Dedifferentiated amniotic fluid mesenchymal stem cell (primary cell): ENCODE measurements at regions not wholly inside any gene's neighbourhood (a gene's known extent, or its start where the extent isn't known, plus 50 kb on each side); places are given as distances from the start of the nearest gene placed in this dataset.
A peak's percentile ranks its signal among the peaks of the same experiment; 100 is the strongest.
"Not testable (repeated sequence)": the region's sequence is repeated elsewhere in the genome, so short reads cannot be mapped to it uniquely, and the experiment has no call there.

Source experiments
- DNase-seq: peaks from one replicate; pipeline ENCODE4 v3.0.0-alpha.2; 2016; ENCODE audit errors: extremely low spot score

- no peak for DNase-seq
Observed at GRCh38 chr12:60235261-60235660, 639.4 kb downstream of the SLC16A7 start.

DNA sequence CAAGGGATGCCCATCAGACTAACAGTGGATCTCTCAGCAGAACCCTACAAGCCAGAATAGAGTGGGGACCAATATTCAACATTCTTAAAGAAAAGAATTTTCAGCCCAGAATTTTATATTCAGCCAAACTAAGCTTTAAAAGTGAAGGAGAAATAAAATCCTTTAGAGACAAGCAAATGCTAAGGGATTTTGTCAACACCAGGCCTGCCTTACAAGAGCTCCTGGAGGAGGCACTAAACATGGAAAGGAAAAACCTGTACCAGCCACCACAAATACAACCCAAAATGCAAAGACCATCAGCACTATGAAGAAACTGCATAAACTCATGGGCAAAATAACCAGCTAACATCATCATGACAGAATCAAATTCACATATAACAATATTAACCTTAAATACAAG is 640.6 kb downstream of the SLC16A7 start:
- DNase-seq = not testable (repeated sequence)

- no peak for DNase-seq
Observed at GRCh38 chr12:60240891-60241290, 645.1 kb downstream of the SLC16A7 start.

DNA sequence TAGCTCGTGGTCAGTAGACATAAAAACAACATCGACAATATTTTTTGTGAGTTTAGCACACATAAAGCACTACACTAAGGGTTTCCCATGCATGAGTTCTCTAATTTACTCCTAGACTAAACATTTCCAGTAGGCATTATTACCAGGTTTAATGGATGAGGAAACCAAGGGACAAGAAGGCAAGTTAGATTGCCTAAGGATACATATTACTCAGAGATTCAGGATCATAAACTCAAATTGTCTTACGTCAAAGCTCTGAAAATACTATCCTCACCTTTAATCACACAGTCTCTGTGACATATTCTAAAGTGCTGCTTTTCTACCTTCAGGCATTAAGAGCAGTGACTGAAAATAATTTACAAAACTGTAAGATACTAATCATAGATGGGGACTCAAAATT is 655.3 kb downstream of the SLC16A7 start:
- no peak for DNase-seq

- no peak for DNase-seq
Observed at GRCh38 chr12:60252359-60253096, 656.7 kb downstream of the SLC16A7 start.

DNA sequence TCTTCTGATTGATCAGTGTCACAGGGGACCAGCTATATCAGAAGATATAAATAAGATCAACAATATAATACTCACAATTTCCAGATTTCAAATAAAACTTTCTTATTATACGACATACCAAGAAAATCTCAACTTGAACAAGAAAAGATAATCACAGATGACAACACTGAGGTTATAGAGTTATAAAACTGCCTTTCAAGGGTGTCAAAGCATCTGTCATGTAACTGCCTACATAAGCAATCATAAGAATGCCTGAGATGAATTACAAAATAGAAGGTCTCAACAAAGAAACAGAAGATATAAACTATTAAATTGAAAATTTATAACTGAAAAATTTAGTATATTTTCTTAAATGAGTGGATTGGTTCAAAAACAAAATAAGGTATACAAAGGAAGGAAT is 659.2 kb downstream of the SLC16A7 start:
- no peak for DNase-seq

DNA sequence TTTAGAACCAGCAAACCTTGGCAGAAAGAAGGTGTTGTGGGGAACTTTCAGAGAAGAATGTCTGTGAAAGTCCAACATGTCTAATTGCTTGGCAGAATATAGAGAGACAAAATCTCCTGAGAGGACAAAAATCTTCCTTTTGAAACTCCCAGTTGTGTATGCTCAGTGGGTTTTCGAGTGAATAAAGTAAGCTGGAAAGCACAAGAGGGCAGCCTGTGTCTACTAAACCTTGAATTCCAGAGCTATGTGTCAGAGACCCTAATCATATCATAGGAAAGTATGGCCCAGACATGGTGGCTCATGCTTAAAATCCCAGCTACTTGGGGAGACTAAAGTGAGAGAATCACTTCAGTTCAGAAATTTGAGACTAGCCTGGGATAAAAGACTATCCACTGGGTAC is 661.2 kb downstream of the SLC16A7 start:
- DNase-seq = peak; percentile 74

- no peak for DNase-seq
Observed at GRCh38 chr12:60259225-60259624, 663.4 kb downstream of the SLC16A7 start.

- DNase-seq = no peak
Observed at GRCh38 chr12:60262378-60262777, 666.5 kb downstream of the SLC16A7 start.

GRCh38 chr12:60263161-60263560 is 667.3 kb downstream of the SLC16A7 start:
- DNase-seq = no peak

- DNase-seq = no peak
Observed at GRCh38 chr12:60263836-60264493, 668.1 kb downstream of the SLC16A7 start.

GRCh38 chr12:60265741-60266140 is 669.9 kb downstream of the SLC16A7 start:
- no peak for DNase-seq

DNA sequence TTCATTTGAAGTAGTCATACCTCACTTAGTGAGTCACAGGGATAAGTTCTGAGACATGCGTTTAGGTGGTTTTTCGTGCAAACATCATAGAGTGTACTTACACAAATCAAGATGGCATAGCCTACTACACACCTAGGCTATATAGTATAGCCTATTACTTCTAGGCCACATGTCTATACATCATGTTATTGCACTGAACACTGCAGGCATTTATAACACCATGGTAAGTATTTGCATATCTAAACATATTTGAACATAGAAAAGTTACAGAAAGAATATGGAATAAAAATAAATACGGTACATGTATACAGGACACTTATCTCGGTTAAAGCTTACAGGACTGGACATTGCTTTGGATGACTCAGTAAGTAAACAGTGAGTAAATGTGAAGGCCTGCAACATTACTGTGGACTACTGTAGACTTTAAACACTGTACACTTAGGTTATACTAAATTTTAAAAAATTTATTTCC is 670.6 kb downstream of the SLC16A7 start:
- DNase-seq = peak; percentile 60

DNA sequence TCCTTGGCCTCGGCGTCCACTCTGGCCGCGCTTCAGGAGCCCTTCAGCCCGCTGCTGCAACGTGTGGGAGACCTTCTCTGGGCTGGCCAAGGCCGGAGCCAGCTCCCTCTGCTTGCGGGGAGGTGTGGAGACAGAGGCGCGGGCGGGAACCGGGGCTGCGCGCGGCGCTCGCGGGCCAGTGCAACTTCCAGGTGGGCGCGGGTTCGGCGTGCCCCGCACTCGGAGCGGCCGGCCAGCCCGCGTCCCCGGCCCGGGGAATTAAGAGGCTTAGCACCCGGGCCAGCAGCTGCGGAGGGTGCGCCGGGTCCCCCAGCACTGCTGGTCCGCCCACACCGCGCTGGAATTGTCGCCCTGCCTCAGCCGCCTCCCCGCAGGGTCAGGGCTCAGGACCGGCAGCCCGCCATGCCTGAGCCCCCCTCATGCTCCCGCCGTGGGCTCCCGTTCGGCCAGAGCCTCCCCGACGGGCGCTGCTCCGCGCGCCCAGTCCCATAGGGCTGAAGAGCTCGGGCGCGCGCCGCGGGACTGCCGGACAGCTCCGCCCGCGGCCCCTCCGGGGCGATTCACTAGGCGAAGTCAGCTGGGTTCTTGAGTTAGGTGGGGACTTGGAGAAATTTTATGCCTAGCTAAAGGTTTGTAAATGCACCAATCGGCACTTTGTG is 673.9 kb downstream of the SLC16A7 start:
- DNase-seq = no peak

- DNase-seq = no peak
Observed at GRCh38 chr12:60271816-60272215, 676.0 kb downstream of the SLC16A7 start.

DNA sequence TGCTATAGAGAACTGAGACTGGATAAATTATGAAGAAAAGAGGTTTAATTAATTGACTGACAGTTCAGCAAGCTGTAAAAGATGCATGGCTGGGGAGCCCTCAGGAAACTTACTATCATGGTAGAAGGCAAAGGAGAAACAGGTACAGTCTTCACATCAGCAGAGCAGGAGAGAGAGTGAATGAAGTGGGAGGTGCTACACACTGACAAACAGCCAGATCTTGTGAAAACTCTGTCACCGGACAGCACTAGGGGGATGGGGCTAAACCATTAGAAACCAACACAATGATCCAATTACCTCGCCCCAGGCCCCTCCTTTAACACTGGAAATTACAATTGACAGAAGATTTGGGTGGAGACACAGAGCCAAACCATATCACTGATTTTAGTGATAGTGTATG is 682.4 kb downstream of the SLC16A7 start:
- no peak for DNase-seq

GRCh38 chr12:60279221-60279620 is 683.4 kb downstream of the SLC16A7 start:
- peak; percentile 51 for DNase-seq

- no peak for DNase-seq
Observed at GRCh38 chr12:60281522-60281921, 685.7 kb downstream of the SLC16A7 start.

- no peak for DNase-seq
Observed at GRCh38 chr12:60290532-60290931, 694.7 kb downstream of the SLC16A7 start.

DNA sequence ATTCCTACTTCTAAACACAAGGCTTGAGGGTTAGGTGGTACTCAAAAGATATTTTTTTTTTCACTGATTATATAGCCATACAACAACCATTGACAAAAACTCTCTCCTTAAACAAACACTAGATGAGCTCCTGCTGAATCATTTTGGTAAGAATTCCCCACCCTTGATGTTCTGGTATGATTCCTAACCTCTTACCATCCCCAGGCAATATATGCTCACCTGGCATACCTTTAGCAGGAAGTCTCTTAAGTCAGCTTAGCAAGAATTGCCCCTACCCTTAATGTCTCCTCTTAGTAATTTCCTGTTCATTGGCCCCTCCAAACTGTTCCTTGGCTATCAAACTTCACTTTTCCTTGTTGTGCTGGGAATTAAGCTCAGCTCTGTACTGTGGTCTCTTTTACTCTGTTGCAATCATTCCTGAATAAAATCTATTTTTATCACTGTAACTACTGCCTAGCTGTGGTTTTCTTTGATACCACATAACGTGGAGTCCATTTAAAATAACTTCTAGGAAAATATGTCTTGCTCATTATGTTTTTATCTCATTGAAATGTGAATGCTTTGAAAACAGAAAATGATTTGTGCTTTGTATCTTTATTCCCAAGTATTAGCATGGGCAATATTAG is 712.6 kb downstream of the SLC16A7 start:
- no peak for DNase-seq

- no peak for DNase-seq
Observed at GRCh38 chr12:60311940-60312339, 716.1 kb downstream of the SLC16A7 start.

DNA sequence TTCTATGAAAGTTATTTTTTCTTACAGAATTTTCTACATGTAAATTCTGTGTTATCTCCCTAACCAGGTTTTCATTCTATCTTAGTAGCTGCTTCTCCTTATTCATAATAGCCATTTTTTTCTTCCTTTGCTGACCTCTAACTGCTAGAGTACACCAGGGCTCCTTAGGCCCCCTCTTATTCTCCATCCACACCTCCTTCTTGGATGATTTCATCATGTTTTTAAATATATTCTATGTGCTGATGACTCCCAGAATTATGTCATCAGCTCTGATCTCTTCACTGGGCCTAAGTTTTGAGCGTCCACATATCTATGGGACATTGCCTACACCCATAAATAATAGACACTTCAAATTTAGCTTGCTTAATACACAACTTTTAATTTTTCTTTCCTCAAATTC is 721.5 kb downstream of the SLC16A7 start:
- no peak for DNase-seq
